OCI-LY1 (cell line): ENCODE measurements at regions not wholly inside any gene's neighbourhood (a gene's known extent, or its start where the extent isn't known, plus 50 kb on each side); places are given as distances from the start of the nearest gene placed in this dataset.

Experiments
- H2AFZ ChIP-seq: fragments of 200-600 bp; sonication (generic), shearing (Covaris generic); 2 replicates; pipeline ENCODE4 v1.6.0; 2014; ENCODE audit warnings: antibody characterized with exemption, mild to moderate bottlenecking, low read length
- H3F3A ChIP-seq: fragments of 200-600 bp; sonication (generic), shearing (Covaris generic); 2 replicates; pipeline ENCODE4 v1.6.0; 2014; ENCODE audit warnings: mild to moderate bottlenecking, antibody characterized with exemption, low read length, moderate library complexity; ENCODE audit not compliant: insufficient read depth
- H3K27ac ChIP-seq: fragments of 200-600 bp; sonication (generic); 2 replicates; pipeline ENCODE4 v1.5.1; 2014; ENCODE audit warnings: low read length, mixed run types, mild to moderate bottlenecking, low read depth; ENCODE audit not compliant: poor library complexity, severe bottlenecking
- H3K27me3 ChIP-seq: fragments of 200-600 bp; sonication (generic); 2 replicates; pipeline ENCODE4 v1.6.0; 2014; ENCODE audit warnings: antibody characterized with exemption, mild to moderate bottlenecking, low read length, moderate library complexity; ENCODE audit not compliant: insufficient read depth
- H3K36me3 ChIP-seq: fragments of 200-600 bp; sonication (generic); 2 replicates; pipeline ENCODE4 v1.6.1; 2014; ENCODE audit warnings: mild to moderate bottlenecking, antibody characterized with exemption, low read length, moderate library complexity, mixed read lengths; ENCODE audit not compliant: insufficient read depth
- H3K4me1 ChIP-seq: fragments of 200-600 bp; sonication (generic); 2 replicates; pipeline ENCODE4 v1.5.1; 2014; ENCODE audit warnings: mild to moderate bottlenecking, low read length, moderate library complexity; ENCODE audit not compliant: insufficient read depth, severe bottlenecking
- H3K4me2 ChIP-seq: fragments of 200-600 bp; sonication (generic), shearing (Covaris generic); 2 replicates; pipeline ENCODE4 v1.6.1; 2014; ENCODE audit warnings: low read length
- H3K4me3 ChIP-seq: fragments of 200-600 bp; sonication (generic); 2 replicates; pipeline ENCODE4 v1.5.1; 2014; ENCODE audit warnings: low read length, low read depth, mild to moderate bottlenecking, mixed read lengths; ENCODE audit not compliant: poor library complexity, severe bottlenecking
- H3K79me2 ChIP-seq: fragments of 200-600 bp; shearing (Covaris generic); 2 replicates; pipeline ENCODE4 v1.6.1; 2016; ENCODE audit warnings: mixed run types, low read length, mixed read lengths; ENCODE audit not compliant: insufficient read depth
- H3K9ac ChIP-seq: fragments of 200-600 bp; sonication (generic), shearing (Covaris generic); 2 replicates; pipeline ENCODE4 v1.6.1; 2014; ENCODE audit warnings: mild to moderate bottlenecking, low read length, mixed read lengths
- H3K9me2 ChIP-seq: fragments of 200-600 bp; sonication (generic), shearing (Covaris generic); 2 replicates; pipeline ENCODE4 v1.6.1; 2014; ENCODE audit warnings: low read depth, mild to moderate bottlenecking, low read length, mixed read lengths
- H3K9me3 ChIP-seq: fragments of 200-600 bp; shearing (Covaris generic); 2 replicates; pipeline ENCODE4 v1.6.1; 2014; ENCODE audit warnings: low read length, mixed read lengths
- H4K20me1 ChIP-seq: fragments of 200-600 bp; sonication (generic), shearing (Covaris generic); 2 replicates; pipeline ENCODE4 v1.6.0; 2016; ENCODE audit warnings: mild to moderate bottlenecking, low read length; ENCODE audit not compliant: insufficient read depth
- EZH2 ChIP-seq: fragments of 200-600 bp; sonication (generic), shearing (Covaris generic); IDR thresholded peaks from 2 replicates; pipeline ENCODE4 v1.8.0; 2017; ENCODE audit warnings: borderline replicate concordance, mixed run types, mild to moderate bottlenecking, antibody characterized with exemption, low read length, moderate library complexity, mixed read lengths
- TF ChIP-seq, protein P1 (sequence below): fragments of 200-600 bp; sonication (generic), shearing (Covaris generic); IDR thresholded peaks from 2 replicates; pipeline ENCODE4 v1.5.1; 2017; ENCODE audit warnings: mild to moderate bottlenecking, antibody characterized with exemption, low read length, moderate library complexity, mixed read lengths

- Histone ChIP-seq H4K20me1 (no peaks in the 10 kb centered on the region), H2AFZ (no peak overlapping the region), H3K9me3 (no peaks in the 10 kb centered on the region), H3F3A (no peaks in the 10 kb centered on the region), H3K4me1 (peaks cover 42% of the 10 kb centered on the region), H3K79me2 (no peaks in the 10 kb centered on the region), H3K27ac (no peak overlapping the region), H3K9me2 (no peaks in the 10 kb centered on the region), H3K4me3 (no peak overlapping the region), H3K27me3 (no peaks in the 10 kb centered on the region), H3K36me3 (no peaks in the 10 kb centered on the region), H3K4me2 (no peak overlapping the region), H3K9ac (no peak overlapping the region)
- no peak for TF ChIP-seq EZH2
- TF ChIP-seq, protein P1, sequence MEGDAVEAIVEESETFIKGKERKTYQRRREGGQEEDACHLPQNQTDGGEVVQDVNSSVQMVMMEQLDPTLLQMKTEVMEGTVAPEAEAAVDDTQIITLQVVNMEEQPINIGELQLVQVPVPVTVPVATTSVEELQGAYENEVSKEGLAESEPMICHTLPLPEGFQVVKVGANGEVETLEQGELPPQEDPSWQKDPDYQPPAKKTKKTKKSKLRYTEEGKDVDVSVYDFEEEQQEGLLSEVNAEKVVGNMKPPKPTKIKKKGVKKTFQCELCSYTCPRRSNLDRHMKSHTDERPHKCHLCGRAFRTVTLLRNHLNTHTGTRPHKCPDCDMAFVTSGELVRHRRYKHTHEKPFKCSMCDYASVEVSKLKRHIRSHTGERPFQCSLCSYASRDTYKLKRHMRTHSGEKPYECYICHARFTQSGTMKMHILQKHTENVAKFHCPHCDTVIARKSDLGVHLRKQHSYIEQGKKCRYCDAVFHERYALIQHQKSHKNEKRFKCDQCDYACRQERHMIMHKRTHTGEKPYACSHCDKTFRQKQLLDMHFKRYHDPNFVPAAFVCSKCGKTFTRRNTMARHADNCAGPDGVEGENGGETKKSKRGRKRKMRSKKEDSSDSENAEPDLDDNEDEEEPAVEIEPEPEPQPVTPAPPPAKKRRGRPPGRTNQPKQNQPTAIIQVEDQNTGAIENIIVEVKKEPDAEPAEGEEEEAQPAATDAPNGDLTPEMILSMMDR = no peak
Observed at GRCh38 chr9:2285416-2286332, 270.5 kb downstream of the SMARCA2 start.

DNA sequence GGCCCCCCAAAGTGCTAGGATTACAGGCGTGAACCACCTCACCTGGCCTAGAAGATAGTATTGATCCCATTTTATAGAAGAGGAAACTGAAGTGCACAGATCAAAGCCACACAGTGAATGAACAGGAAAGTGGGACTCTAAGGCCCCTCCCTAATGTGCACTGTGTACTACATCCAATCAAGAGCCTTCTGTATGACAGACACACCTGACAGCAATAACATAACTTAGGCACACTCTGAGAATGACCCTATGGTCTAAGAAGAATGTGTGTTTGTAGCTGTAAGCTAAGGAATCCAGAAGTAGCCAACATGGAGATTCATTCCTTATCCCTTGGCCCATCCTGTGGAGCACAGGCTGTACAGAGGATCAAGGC, 271.2 kb downstream of the SMARCA2 start:
- no peak overlapping the region for H3K4me3 ChIP-seq
- H3K9ac ChIP-seq = no peak overlapping the region
- no peaks in the 10 kb centered on the region for H3K79me2 ChIP-seq
- no peak overlapping the region for H3K4me2 ChIP-seq
- H3K27me3 ChIP-seq = no peaks in the 10 kb centered on the region
- no peaks in the 10 kb centered on the region for H3K36me3 ChIP-seq
- H3K4me1 ChIP-seq = peaks cover 49% of the 10 kb centered on the region
- H3K27ac ChIP-seq = no peak overlapping the region
- H3K9me2 ChIP-seq = no peaks in the 10 kb centered on the region
- TF ChIP-seq EZH2 = no peak
- TF ChIP-seq, protein P1 = no peak
- no peaks in the 10 kb centered on the region for H4K20me1 ChIP-seq
- H3F3A ChIP-seq = no peaks in the 10 kb centered on the region
- no peak overlapping the region for H2AFZ ChIP-seq
- no peaks in the 10 kb centered on the region for H3K9me3 ChIP-seq

DNA sequence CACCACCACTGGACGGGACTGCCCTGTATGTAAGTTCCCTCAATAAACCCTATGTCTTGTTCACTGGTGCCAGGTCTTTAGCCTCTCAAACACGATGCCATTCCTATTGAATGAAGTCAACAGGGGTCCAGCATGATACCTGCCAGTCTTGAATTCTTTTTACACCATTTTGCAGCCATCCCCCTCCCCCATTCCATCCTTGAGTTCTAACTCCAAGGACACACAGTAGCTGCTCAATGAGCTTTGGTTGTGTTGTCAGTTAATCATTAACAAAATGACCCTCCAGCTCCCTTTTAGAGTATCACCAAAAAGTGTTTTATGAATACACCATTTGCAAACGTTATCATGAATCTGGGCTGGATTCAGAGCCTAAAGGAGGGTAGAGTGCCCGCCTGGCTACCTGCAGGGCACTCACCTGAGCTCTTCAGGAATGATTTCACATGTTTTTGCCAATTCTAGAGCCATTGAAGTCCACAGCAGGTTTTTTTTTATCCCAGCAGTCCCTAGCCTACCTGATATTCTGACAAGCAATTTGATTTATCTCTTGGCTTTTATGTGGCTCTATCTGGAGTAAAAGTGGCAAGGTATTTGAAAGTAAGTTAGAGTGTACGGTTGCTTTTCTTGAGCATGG, 271.8 kb downstream of the SMARCA2 start:
- no peaks in the 10 kb centered on the region for H3K9me2 ChIP-seq
- no peak overlapping the region for H3K4me2 ChIP-seq
- H3K4me1 ChIP-seq = peaks cover 55% of the 10 kb centered on the region
- no peaks in the 10 kb centered on the region for H3K79me2 ChIP-seq
- H2AFZ ChIP-seq = no peak overlapping the region
- no peaks in the 10 kb centered on the region for H4K20me1 ChIP-seq
- TF ChIP-seq, protein P1 = no peak
- no peak for TF ChIP-seq EZH2
- H3K27me3 ChIP-seq = no peaks in the 10 kb centered on the region
- H3F3A ChIP-seq = no peaks in the 10 kb centered on the region
- H3K4me3 ChIP-seq = no peak overlapping the region
- H3K27ac ChIP-seq = peak overlapping the region; percentile 2
- H3K36me3 ChIP-seq = no peaks in the 10 kb centered on the region
- no peaks in the 10 kb centered on the region for H3K9me3 ChIP-seq
- no peak overlapping the region for H3K9ac ChIP-seq
